ENCODE measurements at regions not wholly inside any gene's neighbourhood (a gene's known extent, or its start where the extent isn't known, plus 50 kb on each side); places are given as distances from the start of the nearest gene placed in this dataset.

GRCh38 chr2:40741532-40741931 is 289.6 kb upstream of the SLC8A1 start:
- no TSS peak for BruUV-seq (replicated peaks)
- Histone ChIP-seq H3K27me3 (replicated peaks; ENCODE audit: control insufficient read depth, insufficient read depth, low read length) (no peaks in the 10 kb centered on the region; the same call in 1 of the 2 replicates), H3K4me1 (no peaks in the 10 kb centered on the region), H3K9me3 (no peaks in the 10 kb centered on the region), H3K36me3 (ENCODE audit: control insufficient read depth, insufficient read depth, low read length) (no peaks in the 10 kb centered on the region), H3K4me3 (ENCODE audit: low read depth, low read length) (no peak overlapping the region)
- no peaks in the 10 kb centered on the region for H3K27me3 Mint-ChIP-seq (ENCODE audit: insufficient read depth, unreplicated experiment)
- no peaks in the 10 kb centered on the region for H3K9me3 Mint-ChIP-seq (ENCODE audit: unreplicated experiment)
- H3K27ac Mint-ChIP-seq (ENCODE audit: unreplicated experiment) = no peak overlapping the region
- no peaks in the 10 kb centered on the region for H3K4me1 Mint-ChIP-seq (ENCODE audit: low read depth, unreplicated experiment)
- no peaks in the 10 kb centered on the region for H3K36me3 Mint-ChIP-seq (ENCODE audit: insufficient read depth, unreplicated experiment)
- POLR2A ChIA-PET = no interaction called here
- no peak for DNase-seq
- intact Hi-C loops (cut with micrococcal nuclease; ENCODE audit: unreplicated experiment) = no loop called here
- CTCF ChIA-PET = no interaction called here
- TF ChIP-seq CTCF (IDR thresholded peaks at IDR 0.05; ENCODE audit: insufficient read depth in 1 of 2, low read depth in 1 of 2, low read length in 1 of 2, severe bottlenecking in 1 of 2, unreplicated experiment in 1 of 2) = no peak
- H3K4me3 Mint-ChIP-seq (ENCODE audit: unreplicated experiment) = no peak overlapping the region

- Mint-ChIP-seq H3K27me3 (ENCODE audit: insufficient read depth, unreplicated experiment) (no peaks in the 10 kb centered on the region), H3K9me3 (ENCODE audit: unreplicated experiment) (no peaks in the 10 kb centered on the region), H3K36me3 (ENCODE audit: insufficient read depth, unreplicated experiment) (no peaks in the 10 kb centered on the region), H3K27ac (ENCODE audit: unreplicated experiment) (no peak overlapping the region), H3K4me1 (ENCODE audit: low read depth, unreplicated experiment) (no peaks in the 10 kb centered on the region), H3K4me3 (ENCODE audit: unreplicated experiment) (no peak overlapping the region)
- H3K4me1 ChIP-seq = no peaks in the 10 kb centered on the region
- BruUV-seq (replicated peaks) = no TSS peak
- H3K27me3 ChIP-seq (replicated peaks; ENCODE audit: control insufficient read depth, insufficient read depth, low read length) = no peaks in the 10 kb centered on the region; the same call in 1 of the 2 replicates
- no peaks in the 10 kb centered on the region for H3K9me3 ChIP-seq
- intact Hi-C loops (cut with micrococcal nuclease; ENCODE audit: unreplicated experiment) = no loop called here
- H3K36me3 ChIP-seq (ENCODE audit: control insufficient read depth, insufficient read depth, low read length) = no peaks in the 10 kb centered on the region
- DNase-seq = peak; percentile 45 to 76
- POLR2A ChIA-PET = no interaction called here
- no peak overlapping the region for H3K4me3 ChIP-seq (ENCODE audit: low read depth, low read length)
- no peak for TF ChIP-seq CTCF (IDR thresholded peaks at IDR 0.05; ENCODE audit: insufficient read depth in 1 of 2, low read depth in 1 of 2, low read length in 1 of 2, severe bottlenecking in 1 of 2, unreplicated experiment in 1 of 2)
- CTCF ChIA-PET = no interaction called here
Observed at GRCh38 chr2:40746191-40746590, 294.3 kb upstream of the SLC8A1 start.

GRCh38 chr2:40751981-40752380 is 300.1 kb upstream of the SLC8A1 start:
- H3K36me3 ChIP-seq (ENCODE audit: control insufficient read depth, insufficient read depth, low read length) = no peaks in the 10 kb centered on the region
- no TSS peak for BruUV-seq (replicated peaks)
- H3K9me3 ChIP-seq = no peaks in the 10 kb centered on the region
- no peaks in the 10 kb centered on the region for H3K4me1 ChIP-seq
- ChIA-PET CTCF (no interaction called here), POLR2A (no interaction called here)
- Mint-ChIP-seq H3K27ac (ENCODE audit: unreplicated experiment) (no peak overlapping the region), H3K36me3 (ENCODE audit: insufficient read depth, unreplicated experiment) (no peaks in the 10 kb centered on the region), H3K4me1 (ENCODE audit: low read depth, unreplicated experiment) (no peaks in the 10 kb centered on the region), H3K27me3 (ENCODE audit: insufficient read depth, unreplicated experiment) (no peaks in the 10 kb centered on the region), H3K4me3 (ENCODE audit: unreplicated experiment) (no peak overlapping the region), H3K9me3 (ENCODE audit: unreplicated experiment) (no peaks in the 10 kb centered on the region)
- no peak overlapping the region for H3K4me3 ChIP-seq (ENCODE audit: low read depth, low read length)
- DNase-seq = no peak
- TF ChIP-seq CTCF (IDR thresholded peaks at IDR 0.05; ENCODE audit: insufficient read depth in 1 of 2, low read depth in 1 of 2, low read length in 1 of 2, severe bottlenecking in 1 of 2, unreplicated experiment in 1 of 2) = no peak
- H3K27me3 ChIP-seq (replicated peaks; ENCODE audit: control insufficient read depth, insufficient read depth, low read length) = no peaks in the 10 kb centered on the region
- intact Hi-C loops (cut with micrococcal nuclease; ENCODE audit: unreplicated experiment) = no loop called here
